ENCODE measurements at regions not wholly inside any gene's neighbourhood (a gene's known extent, or its start where the extent isn't known, plus 50 kb on each side); places are given as distances from the start of the nearest gene placed in this dataset.

- H3K4me3 ChIP-seq (ENCODE audit: low read depth, low read length) = no peak overlapping the region
- TF ChIP-seq CTCF (conservative IDR thresholded peaks at IDR 0.05; ENCODE audit: low read depth, low read length) = no peak
- DNase-seq (ENCODE audit: low read depth) = no peak
These were observed 503.0 kb downstream of the EFNB2 start for GRCh38 chr13:106032441-106032840.

- DNase-seq (ENCODE audit: low read depth) = no peak
- H3K4me3 ChIP-seq (ENCODE audit: low read depth, low read length) = no peak overlapping the region
- no peak for TF ChIP-seq CTCF (conservative IDR thresholded peaks at IDR 0.05; ENCODE audit: low read depth, low read length)
These were observed 505.7 kb downstream of the EFNB2 start for GRCh38 chr13:106029676-106030290.

GRCh38 chr13:106028911-106029310 lies 506.6 kb downstream of the EFNB2 start:
- H3K4me3 ChIP-seq (ENCODE audit: low read depth, low read length) = no peak overlapping the region
- TF ChIP-seq CTCF (conservative IDR thresholded peaks at IDR 0.05; ENCODE audit: low read depth, low read length) = no peak
- peak; percentile 18 for DNase-seq (ENCODE audit: low read depth)

- TF ChIP-seq CTCF (conservative IDR thresholded peaks at IDR 0.05; ENCODE audit: low read depth, low read length) = no peak
- H3K4me3 ChIP-seq (ENCODE audit: low read depth, low read length) = no peak overlapping the region
- DNase-seq (ENCODE audit: low read depth) = no peak
These were observed 523.9 kb downstream of the EFNB2 start for GRCh38 chr13:106011600-106011999.

GRCh38 chr13:106010836-106011235 lies 524.6 kb downstream of the EFNB2 start:
- TF ChIP-seq CTCF (conservative IDR thresholded peaks at IDR 0.05; ENCODE audit: low read depth, low read length) = no peak
- DNase-seq (ENCODE audit: low read depth) = peak; percentile 45
- H3K4me3 ChIP-seq (ENCODE audit: low read depth, low read length) = no peak overlapping the region

- DNase-seq (ENCODE audit: low read depth) = no peak
- TF ChIP-seq CTCF (conservative IDR thresholded peaks at IDR 0.05; ENCODE audit: low read depth, low read length) = no peak
- H3K4me3 ChIP-seq (ENCODE audit: low read depth, low read length) = no peak overlapping the region
These were observed 526.9 kb downstream of the EFNB2 start for GRCh38 chr13:106008540-106008939.

GRCh38 chr13:106007156-106007555 lies 528.3 kb downstream of the EFNB2 start:
- TF ChIP-seq CTCF (conservative IDR thresholded peaks at IDR 0.05; ENCODE audit: low read depth, low read length) = no peak
- H3K4me3 ChIP-seq (ENCODE audit: low read depth, low read length) = no peak overlapping the region
- no peak for DNase-seq (ENCODE audit: low read depth)
